GM21529 (cell line): ENCODE measurements at regions not wholly inside any gene's neighbourhood (a gene's known extent, or its start where the extent isn't known, plus 50 kb on each side); places are given as distances from the start of the nearest gene placed in this dataset.

ENCODE experiments used
- ATAC-seq: cut with Tn5 transposase; IDR thresholded peaks from one replicate; pipeline ENCODE4 v1.9.1; 2021; ENCODE audit not compliant: unreplicated experiment

GRCh38 chr1:193676996-193677549 lies 490.7 kb upstream of the B3GALT2 start:
- ATAC-seq, result no peak

GRCh38 chr1:193674292-193674944 lies 488.0 kb upstream of the B3GALT2 start:
- no peak for ATAC-seq

- ATAC-seq, result no peak
Measured at GRCh38 chr1:193666485-193667083, 480.2 kb upstream of the B3GALT2 start.

GRCh38 chr1:193663965-193664364 lies 477.6 kb upstream of the B3GALT2 start:
- no peak for ATAC-seq

GRCh38 chr1:193662030-193662429 lies 475.6 kb upstream of the B3GALT2 start:
- ATAC-seq, result no peak

GRCh38 chr1:193661385-193661784 lies 475.0 kb upstream of the B3GALT2 start:
- ATAC-seq, result no peak

- ATAC-seq, result no peak
Measured at GRCh38 chr1:193660428-193660827, 474.0 kb upstream of the B3GALT2 start.

- ATAC-seq, result no peak
Measured at GRCh38 chr1:193658691-193659090, 472.3 kb upstream of the B3GALT2 start.

GRCh38 chr1:193658081-193658480 lies 471.7 kb upstream of the B3GALT2 start:
- no peak for ATAC-seq

- no peak for ATAC-seq
Measured at GRCh38 chr1:193657552-193657951, 471.1 kb upstream of the B3GALT2 start.

- no peak for ATAC-seq
Measured at GRCh38 chr1:193656841-193657240, 470.4 kb upstream of the B3GALT2 start.

GRCh38 chr1:193654951-193655735 lies 468.7 kb upstream of the B3GALT2 start:
- no peak for ATAC-seq

- ATAC-seq, result no peak
Measured at GRCh38 chr1:193649587-193649986, 463.2 kb upstream of the B3GALT2 start.

- ATAC-seq, result no peak
Measured at GRCh38 chr1:193634876-193635275, 448.5 kb upstream of the B3GALT2 start.

- no peak for ATAC-seq
Measured at GRCh38 chr1:193634470-193634869, 448.1 kb upstream of the B3GALT2 start.

GRCh38 chr1:193633991-193634390 lies 447.6 kb upstream of the B3GALT2 start:
- no peak for ATAC-seq

- ATAC-seq, result no peak
Measured at GRCh38 chr1:193633093-193633492, 446.7 kb upstream of the B3GALT2 start.

GRCh38 chr1:193631306-193631705 lies 444.9 kb upstream of the B3GALT2 start:
- ATAC-seq, result no peak

- ATAC-seq, result no peak
Measured at GRCh38 chr1:193629875-193630274, 443.5 kb upstream of the B3GALT2 start.

GRCh38 chr1:193626695-193627094 lies 440.3 kb upstream of the B3GALT2 start:
- no peak for ATAC-seq

GRCh38 chr1:193625255-193625654 lies 438.8 kb upstream of the B3GALT2 start:
- no peak for ATAC-seq

- no peak for ATAC-seq
Measured at GRCh38 chr1:193619911-193620310, 433.5 kb upstream of the B3GALT2 start.
